GM12865 (cell line): ENCODE measurements at regions not wholly inside any gene's neighbourhood (a gene's known extent, or its start where the extent isn't known, plus 50 kb on each side); places are given as distances from the start of the nearest gene placed in this dataset.

ENCODE experiments used
- DNase-seq: peaks from one replicate; pipeline ENCODE4 v3.0.0; 2010; ENCODE audit warnings: low read depth
- H3K4me3 ChIP-seq: 2 replicates; pipeline ENCODE4 v1.5.1; 2011; ENCODE audit warnings: mild to moderate bottlenecking, low read depth, low read length, control low read depth
- TF ChIP-seq, protein P1 (sequence below): IDR thresholded peaks from 2 replicates; pipeline ENCODE4 v1.5.1; 2011; ENCODE audit warnings: low read length, control low read depth, low read depth, inconsistent platforms; ENCODE audit not compliant: insufficient read depth; ENCODE audit errors: missing control alignments

- TF ChIP-seq, protein P1, sequence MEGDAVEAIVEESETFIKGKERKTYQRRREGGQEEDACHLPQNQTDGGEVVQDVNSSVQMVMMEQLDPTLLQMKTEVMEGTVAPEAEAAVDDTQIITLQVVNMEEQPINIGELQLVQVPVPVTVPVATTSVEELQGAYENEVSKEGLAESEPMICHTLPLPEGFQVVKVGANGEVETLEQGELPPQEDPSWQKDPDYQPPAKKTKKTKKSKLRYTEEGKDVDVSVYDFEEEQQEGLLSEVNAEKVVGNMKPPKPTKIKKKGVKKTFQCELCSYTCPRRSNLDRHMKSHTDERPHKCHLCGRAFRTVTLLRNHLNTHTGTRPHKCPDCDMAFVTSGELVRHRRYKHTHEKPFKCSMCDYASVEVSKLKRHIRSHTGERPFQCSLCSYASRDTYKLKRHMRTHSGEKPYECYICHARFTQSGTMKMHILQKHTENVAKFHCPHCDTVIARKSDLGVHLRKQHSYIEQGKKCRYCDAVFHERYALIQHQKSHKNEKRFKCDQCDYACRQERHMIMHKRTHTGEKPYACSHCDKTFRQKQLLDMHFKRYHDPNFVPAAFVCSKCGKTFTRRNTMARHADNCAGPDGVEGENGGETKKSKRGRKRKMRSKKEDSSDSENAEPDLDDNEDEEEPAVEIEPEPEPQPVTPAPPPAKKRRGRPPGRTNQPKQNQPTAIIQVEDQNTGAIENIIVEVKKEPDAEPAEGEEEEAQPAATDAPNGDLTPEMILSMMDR = no peak
- no peak overlapping the region for H3K4me3 ChIP-seq
- DNase-seq = no peak
Observed at GRCh38 chr20:55488593-55488992, 516.7 kb downstream of the CBLN4 start.

GRCh38 chr20:55478724-55479450 lies 526.4 kb downstream of the CBLN4 start:
- TF ChIP-seq, protein P1 = no peak
- no peak overlapping the region for H3K4me3 ChIP-seq
- DNase-seq = no peak

GRCh38 chr20:55472704-55473103 lies 532.6 kb downstream of the CBLN4 start:
- H3K4me3 ChIP-seq = no peak overlapping the region
- TF ChIP-seq, protein P1 = no peak
- DNase-seq = no peak

- TF ChIP-seq, protein P1 = no peak
- no peak overlapping the region for H3K4me3 ChIP-seq
- DNase-seq = no peak
Observed at GRCh38 chr20:55471052-55472006, 534.0 kb downstream of the CBLN4 start.

DNA sequence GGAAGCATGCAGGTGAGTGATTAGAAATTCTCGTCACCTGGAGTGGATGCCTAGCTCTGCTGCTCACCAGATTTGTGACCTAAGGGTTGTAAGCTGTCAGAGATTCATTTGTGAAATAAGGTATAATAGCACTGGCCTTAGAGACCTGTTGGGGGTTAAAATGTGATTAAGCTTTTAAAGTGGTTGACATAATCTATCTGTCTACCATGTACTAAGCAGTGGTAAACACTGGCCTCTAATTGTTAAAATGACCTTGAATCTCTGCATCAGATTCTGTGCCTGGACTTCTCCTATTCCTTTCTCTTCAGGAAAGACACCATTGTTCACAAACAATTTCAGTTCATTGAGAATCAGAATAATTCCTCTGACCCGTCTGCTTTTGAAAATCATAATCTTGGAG lies 536.2 kb downstream of the CBLN4 start:
- DNase-seq = no peak
- no peak overlapping the region for H3K4me3 ChIP-seq
- TF ChIP-seq, protein P1 = no peak

- H3K4me3 ChIP-seq = no peak overlapping the region
- TF ChIP-seq, protein P1 = no peak
- no peak for DNase-seq
Observed at GRCh38 chr20:55461519-55461918, 543.8 kb downstream of the CBLN4 start.
